ENCODE measurements at regions not wholly inside any gene's neighbourhood (a gene's known extent, or its start where the extent isn't known, plus 50 kb on each side); places are given as distances from the start of the nearest gene placed in this dataset.

DNA sequence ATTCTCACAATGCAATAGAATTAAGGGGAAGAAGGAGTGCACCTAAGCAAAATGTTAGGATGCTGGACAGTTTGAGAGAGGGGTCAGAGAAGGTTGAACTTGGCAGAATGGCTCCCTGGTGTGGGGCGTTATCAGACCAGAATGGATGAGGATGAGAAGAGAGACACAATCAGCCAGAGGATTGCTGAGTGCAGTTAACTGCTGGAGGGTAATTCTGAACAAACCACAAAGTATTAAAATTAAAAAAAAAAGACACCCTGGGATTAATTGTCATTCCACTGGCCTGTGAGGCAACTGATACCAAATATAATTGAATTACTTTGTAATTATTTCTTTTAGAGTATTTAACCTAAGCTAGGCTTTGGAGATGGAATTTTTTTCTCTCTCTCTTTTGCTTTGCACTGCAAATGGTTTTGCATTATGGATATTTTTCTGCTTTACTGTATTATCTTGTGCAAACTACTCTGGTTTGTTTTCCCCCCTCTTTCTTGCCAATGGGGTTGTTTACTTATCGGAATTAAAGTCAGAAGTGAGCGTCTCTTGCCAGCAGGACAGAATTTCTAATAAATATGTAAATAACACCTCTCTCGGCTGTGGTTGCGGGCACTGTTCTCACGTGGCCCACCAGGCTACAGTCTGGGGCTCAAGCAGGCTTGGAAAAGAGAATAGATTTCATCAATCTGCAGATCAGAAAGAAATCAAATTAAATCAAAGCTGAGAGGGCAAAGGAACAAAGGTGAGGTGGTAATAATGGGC lies 572.9 kb upstream of the CAMK1G start:
- 100% methylated on average over 3 of the region's 6 CpGs for WGBS (ENCODE audit: insufficient coverage)
- Histone ChIP-seq H3K27ac (ENCODE audit: low read depth in 1 of 2, low read length in 2 of 2) (no peak overlapping the region), H3K36me3 (replicated peaks in 1 of 2; ENCODE audit: control insufficient read depth in 1 of 2, insufficient read depth in 2 of 2, low read length in 2 of 2) (no peaks in the 10 kb centered on the region), H3K9me3 (replicated peaks in 1 of 2; ENCODE audit: control insufficient read depth in 1 of 2, insufficient read depth in 1 of 2, low read length in 2 of 2) (no peaks in the 10 kb centered on the region), H2AFZ (ENCODE audit: insufficient read depth, low read depth, low read length, poor library complexity, severe bottlenecking) (no peak overlapping the region), H4K20me1 (ENCODE audit: insufficient read depth, low read length) (no peaks in the 10 kb centered on the region), H3K9ac (ENCODE audit: insufficient read depth, low read length, poor library complexity, severe bottlenecking) (no peak overlapping the region), H3K79me2 (ENCODE audit: insufficient read depth, low read length) (no peaks in the 10 kb centered on the region), H3K4me1 (ENCODE audit: control insufficient read depth in 1 of 2, insufficient read depth in 2 of 2, low read length in 2 of 2) (no peaks in the 10 kb centered on the region), H3K4me3 (replicated peaks in 1 of 3; ENCODE audit: low read depth in 2 of 3, low read length in 3 of 3) (no peak overlapping the region), H3K27me3 (ENCODE audit: control insufficient read depth in 2 of 2, insufficient read depth in 2 of 2, low read length in 2 of 2) (no peaks in the 10 kb centered on the region), H3K4me2 (replicated peaks; ENCODE audit: extremely low read depth, low read length, poor library complexity, severe bottlenecking) (no peak overlapping the region)
- H3K9me3 Mint-ChIP-seq: peaks cover 0 to 3% (median 1%) of the 10 kb centered on the region in 7 donors
- no peak overlapping the region for H3K27ac Mint-ChIP-seq
- TF ChIP-seq, protein P1, sequence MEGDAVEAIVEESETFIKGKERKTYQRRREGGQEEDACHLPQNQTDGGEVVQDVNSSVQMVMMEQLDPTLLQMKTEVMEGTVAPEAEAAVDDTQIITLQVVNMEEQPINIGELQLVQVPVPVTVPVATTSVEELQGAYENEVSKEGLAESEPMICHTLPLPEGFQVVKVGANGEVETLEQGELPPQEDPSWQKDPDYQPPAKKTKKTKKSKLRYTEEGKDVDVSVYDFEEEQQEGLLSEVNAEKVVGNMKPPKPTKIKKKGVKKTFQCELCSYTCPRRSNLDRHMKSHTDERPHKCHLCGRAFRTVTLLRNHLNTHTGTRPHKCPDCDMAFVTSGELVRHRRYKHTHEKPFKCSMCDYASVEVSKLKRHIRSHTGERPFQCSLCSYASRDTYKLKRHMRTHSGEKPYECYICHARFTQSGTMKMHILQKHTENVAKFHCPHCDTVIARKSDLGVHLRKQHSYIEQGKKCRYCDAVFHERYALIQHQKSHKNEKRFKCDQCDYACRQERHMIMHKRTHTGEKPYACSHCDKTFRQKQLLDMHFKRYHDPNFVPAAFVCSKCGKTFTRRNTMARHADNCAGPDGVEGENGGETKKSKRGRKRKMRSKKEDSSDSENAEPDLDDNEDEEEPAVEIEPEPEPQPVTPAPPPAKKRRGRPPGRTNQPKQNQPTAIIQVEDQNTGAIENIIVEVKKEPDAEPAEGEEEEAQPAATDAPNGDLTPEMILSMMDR (IDR thresholded peaks at IDR 0.05): no peak
- no peak for DNase-seq
- intact Hi-C loops (cut with micrococcal nuclease): no loop called here
- peaks cover 0 to 2% (median 0%) of the 10 kb centered on the region in 3 donors for H3K27me3 Mint-ChIP-seq (ENCODE audit: low read depth in 3 of 3)
- H3K4me3 Mint-ChIP-seq: no peak overlapping the region
- H3K36me3 Mint-ChIP-seq: no peaks in the 10 kb centered on the region
- no peaks in the 10 kb centered on the region for H3K4me1 Mint-ChIP-seq

DNA sequence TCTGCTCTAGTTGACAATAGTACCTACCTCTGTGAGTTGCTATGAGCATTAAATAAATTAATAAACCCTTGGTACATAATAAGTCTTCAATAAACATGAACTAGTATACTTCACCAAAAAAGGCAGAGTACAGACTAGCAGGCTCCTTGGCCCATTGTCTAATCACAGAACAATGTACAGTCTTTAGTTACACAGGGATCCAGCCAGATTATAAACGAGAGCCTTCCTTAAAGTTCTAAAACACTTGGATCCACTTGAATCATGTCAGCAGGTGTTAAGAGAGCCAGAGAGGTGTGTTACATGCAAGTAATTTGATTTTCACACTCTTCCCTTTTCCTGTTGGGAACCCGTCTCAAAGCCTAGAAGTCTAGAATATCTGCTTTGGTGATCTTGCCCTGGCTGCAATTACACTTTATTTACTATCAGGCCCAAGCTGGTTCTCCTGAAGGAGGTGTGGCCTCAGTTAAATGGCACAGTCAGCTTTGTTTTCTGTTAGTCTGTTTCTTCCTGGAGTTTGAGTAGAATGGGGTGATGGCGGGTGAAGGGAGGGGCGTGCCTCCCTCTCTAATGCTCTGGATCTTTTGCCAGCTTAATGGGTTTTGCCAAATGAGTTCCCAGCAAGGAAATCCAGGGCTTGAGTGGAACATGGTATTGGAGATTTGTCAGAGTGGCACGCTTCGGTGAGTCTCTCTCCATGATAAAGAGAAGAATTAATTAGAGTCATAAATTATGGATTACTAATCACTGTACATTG lies 570.9 kb upstream of the CAMK1G start:
- Histone ChIP-seq H3K9me3 (replicated peaks in 1 of 2; ENCODE audit: control insufficient read depth in 1 of 2, insufficient read depth in 1 of 2, low read length in 2 of 2) (no peaks in the 10 kb centered on the region), H3K79me2 (ENCODE audit: insufficient read depth, low read length) (no peaks in the 10 kb centered on the region), H3K4me1 (ENCODE audit: control insufficient read depth in 1 of 2, insufficient read depth in 2 of 2, low read length in 2 of 2) (no peaks in the 10 kb centered on the region), H4K20me1 (ENCODE audit: insufficient read depth, low read length) (no peaks in the 10 kb centered on the region), H3K36me3 (replicated peaks in 1 of 2; ENCODE audit: control insufficient read depth in 1 of 2, insufficient read depth in 2 of 2, low read length in 2 of 2) (no peaks in the 10 kb centered on the region), H3K4me2 (replicated peaks; ENCODE audit: extremely low read depth, low read length, poor library complexity, severe bottlenecking) (no peak overlapping the region), H3K4me3 (replicated peaks in 1 of 3; ENCODE audit: low read depth in 2 of 3, low read length in 3 of 3) (no peak overlapping the region), H3K9ac (ENCODE audit: insufficient read depth, low read length, poor library complexity, severe bottlenecking) (no peak overlapping the region), H3K27ac (ENCODE audit: low read depth in 1 of 2, low read length in 2 of 2) (no peak overlapping the region), H2AFZ (ENCODE audit: insufficient read depth, low read depth, low read length, poor library complexity, severe bottlenecking) (no peak overlapping the region), H3K27me3 (ENCODE audit: control insufficient read depth in 2 of 2, insufficient read depth in 2 of 2, low read length in 2 of 2) (no peaks in the 10 kb centered on the region)
- no peaks in the 10 kb centered on the region for H3K36me3 Mint-ChIP-seq
- 100% methylated on average over 2 of the region's 6 CpGs for WGBS (ENCODE audit: insufficient coverage)
- H3K4me3 Mint-ChIP-seq: no peak overlapping the region
- DNase-seq: no peak
- no peaks in the 10 kb centered on the region for H3K4me1 Mint-ChIP-seq
- H3K27ac Mint-ChIP-seq: no peak overlapping the region
- H3K27me3 Mint-ChIP-seq (ENCODE audit: low read depth in 3 of 3): no peaks in the 10 kb centered on the region
- TF ChIP-seq, protein P1 (IDR thresholded peaks at IDR 0.05): no peak
- intact Hi-C loops (cut with micrococcal nuclease): no loop called here
- H3K9me3 Mint-ChIP-seq: peaks cover 0 to 5% (median 1%) of the 10 kb centered on the region in 7 donors
